Globus pallidus (tissue), 1 donor: ENCODE measurements at regions not wholly inside any gene's neighbourhood (a gene's known extent, or its start where the extent isn't known, plus 50 kb on each side); places are given as distances from the start of the nearest gene placed in this dataset.
"Not testable (repeated sequence)": the region's sequence is repeated elsewhere in the genome, so short reads cannot be mapped to it uniquely, and the experiment has no call there.

Experiments used
- DNase-seq: peaks from one replicate; pipeline ENCODE4 v3.0.0-alpha.2; 2015; ENCODE audit warnings: low spot score

DNA sequence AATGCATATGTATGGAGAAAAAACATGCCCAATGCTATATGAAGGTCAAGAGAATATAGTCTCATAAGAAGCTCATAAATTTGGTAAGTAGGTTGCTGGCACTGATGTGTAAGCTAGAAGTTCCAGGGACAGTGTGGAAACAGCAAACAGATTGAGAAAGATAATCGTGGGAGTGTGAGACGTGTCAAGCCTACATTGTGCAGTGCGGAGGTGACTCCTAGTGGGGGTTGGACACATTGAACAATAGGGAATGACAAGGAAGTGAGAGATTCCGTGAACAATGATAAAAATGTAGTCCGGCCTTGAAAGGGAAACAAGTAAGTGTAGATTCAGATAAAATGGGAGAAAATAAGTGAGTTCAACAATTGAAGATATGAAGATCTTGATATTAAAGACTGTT, 788.4 kb upstream of the PRMT6 start:
- peak; percentile 2 for DNase-seq

DNA sequence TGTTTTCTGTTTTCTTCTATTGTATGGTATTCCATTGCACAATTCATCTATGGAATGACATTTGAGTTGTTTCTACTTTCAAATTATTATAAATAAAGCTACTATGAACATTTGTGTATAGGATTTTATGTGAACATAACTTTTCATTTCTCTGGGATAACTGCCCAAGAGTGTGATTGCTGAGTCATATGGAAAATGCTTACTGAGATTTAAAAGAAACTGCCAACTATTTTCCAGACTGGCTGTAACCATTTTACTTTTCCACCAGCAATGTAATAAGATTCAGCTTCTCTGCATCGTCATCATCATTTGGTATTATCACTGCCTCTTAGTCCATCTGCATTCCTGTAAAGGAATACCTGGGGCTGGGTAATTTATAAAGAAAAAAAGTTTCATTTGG, 779.6 kb upstream of the PRMT6 start:
- no peak for DNase-seq

DNA sequence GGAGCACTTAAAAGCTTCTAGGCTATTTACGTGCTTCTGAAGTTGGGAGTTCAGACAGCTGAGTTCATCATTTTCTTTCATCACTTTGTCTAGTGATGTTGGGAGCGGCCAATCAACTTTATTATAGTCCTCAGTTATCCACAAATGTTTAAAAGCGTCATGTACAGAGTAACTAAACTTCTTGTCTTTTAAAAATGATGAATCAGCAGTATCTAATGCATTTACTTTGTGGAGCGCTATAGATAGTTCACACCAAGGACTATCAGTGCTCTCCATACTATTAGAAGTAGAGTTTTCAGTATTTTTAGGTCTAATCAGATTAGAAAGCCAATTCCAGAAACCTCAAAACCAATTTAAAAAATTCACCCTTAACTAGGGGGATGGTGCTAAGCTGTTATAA, 778.7 kb upstream of the PRMT6 start:
- DNase-seq: no peak

DNA sequence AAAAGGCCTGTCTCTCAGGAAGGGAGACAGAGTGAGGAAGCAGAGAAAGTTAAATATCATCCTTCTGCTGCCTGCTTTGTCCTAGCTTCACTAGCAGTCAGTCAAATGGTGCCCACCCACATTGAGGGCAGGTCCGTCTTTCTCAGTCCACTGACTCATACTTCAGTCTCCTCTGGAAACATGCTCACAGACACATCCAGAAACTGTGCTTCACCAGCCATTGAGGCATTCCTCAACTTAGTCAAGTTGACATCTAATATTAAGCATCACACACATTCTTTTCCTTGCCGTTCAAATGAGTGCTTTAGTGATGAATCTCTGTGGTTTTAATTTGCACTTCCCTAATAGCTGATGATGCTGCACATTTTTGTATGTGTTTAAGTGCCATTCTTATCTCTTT, 777.8 kb upstream of the PRMT6 start:
- no peak for DNase-seq

DNA sequence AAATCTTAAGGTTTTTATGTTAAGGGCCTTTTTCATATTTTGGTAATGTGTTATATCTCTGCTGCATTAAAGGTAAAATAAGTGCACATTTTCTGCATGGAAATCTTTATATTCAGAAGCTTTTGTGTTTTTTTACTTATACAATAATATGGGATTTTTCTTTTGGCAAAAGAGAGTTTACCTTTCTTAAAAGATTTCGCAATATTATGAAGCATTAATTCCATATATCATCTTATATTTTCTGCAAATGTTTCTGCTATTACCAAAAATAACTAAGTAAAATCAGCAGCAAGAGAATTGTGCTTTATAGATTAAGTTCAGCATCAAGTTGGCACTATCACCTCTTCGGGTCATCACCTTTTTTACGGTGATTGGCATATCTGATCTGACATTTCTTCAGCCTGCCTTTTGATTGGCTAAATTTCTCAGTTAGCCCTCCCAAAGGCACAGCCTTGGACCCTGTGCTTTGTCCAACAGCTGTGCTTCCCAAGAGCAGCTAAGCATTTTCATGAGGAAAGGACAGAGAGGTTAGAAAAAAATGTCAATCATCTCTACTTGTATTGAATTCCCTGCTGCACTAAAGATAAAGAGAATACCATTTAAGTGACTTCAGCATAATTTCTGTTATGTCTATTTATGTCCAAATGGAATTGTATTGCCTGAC, 767.1 kb upstream of the PRMT6 start:
- no peak for DNase-seq

DNA sequence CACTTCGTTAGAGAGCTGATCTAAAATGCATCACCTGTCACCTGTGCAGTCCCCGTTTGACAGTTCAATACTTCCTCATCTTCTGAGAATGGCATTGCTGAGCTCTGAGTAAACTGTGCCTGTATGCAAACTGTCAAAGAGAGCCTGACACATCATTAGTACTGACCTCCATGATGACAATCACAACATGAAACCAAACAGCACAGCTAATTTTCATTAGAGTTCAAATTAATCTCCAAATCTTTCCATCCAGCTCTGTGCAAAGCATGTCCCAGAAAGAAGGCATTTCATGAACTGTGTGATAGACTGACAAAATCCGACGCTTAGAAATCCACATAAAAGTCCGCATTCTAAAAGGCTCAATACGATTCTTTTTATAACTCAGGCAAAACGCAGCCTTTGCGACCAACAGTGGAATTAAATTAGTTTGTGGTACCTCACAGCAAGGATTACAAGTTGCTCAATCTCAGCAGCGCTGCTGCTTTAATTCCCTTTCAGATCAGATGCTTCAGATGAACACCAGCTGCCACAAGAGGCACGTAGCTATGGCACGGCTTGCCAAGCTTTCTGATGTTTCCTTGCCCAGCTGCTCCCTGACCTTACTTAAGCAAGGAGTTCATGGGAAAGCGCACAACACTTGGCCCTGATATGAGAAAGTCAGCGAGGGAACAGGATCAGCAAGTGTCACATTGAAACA, 765.5 kb upstream of the PRMT6 start:
- peak; percentile 0 for DNase-seq

DNA sequence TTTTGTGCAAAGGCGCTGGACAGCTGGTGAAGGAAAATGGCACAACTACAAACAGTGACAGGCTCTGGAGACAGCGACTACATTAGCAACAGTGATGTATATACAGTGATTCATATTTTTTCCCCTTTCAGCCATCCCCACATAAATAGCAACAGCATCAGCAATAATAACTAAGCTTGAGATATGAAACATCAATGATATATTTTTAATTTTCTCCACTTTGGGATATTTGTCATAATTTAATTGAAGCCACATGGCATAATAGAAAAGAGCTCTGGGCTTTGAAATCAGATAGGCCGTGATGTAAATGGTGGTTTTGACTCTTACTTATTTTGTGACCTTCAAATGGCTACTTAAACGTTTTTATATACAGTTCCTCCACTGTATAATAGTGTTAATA, 764.3 kb upstream of the PRMT6 start:
- no peak for DNase-seq

DNA sequence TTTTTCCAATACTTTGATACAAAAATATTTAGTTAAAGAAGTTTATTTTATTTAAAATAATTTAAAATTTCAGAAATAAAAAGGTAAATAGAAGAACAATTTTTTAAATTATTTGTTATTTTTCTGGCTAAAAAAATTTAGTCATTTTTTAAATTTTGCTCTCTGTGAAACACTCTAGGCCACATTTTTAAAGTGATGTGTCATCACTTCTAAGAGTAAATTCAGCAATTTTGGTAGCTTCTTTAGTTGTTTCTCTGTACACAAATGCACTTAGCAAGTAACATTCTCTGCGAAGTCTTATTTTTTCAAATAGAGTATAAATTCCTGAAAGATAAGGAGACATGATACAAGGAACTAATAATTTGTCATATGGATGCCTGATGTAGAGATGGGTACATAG, 760.0 kb upstream of the PRMT6 start:
- DNase-seq: no peak

DNA sequence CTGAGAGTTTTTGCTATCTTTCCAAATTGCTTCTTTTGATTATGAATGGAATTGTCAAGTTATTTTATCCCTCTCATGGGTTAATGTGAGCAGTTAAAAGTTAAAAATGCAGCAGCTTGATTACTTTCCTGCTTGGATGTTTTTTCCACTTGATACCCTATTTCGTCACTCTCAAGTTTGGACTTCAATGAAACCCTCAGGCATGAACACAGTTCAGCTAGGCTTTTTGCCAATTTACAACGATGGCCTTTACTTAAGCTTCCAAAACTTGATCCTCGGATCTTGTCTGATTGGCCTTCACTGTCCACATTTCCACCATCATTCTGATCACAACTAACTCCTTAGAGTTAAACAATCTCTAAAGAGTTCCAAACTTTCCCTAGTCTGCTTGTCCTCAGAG, 752.4 kb upstream of the PRMT6 start:
- DNase-seq: no peak

DNA sequence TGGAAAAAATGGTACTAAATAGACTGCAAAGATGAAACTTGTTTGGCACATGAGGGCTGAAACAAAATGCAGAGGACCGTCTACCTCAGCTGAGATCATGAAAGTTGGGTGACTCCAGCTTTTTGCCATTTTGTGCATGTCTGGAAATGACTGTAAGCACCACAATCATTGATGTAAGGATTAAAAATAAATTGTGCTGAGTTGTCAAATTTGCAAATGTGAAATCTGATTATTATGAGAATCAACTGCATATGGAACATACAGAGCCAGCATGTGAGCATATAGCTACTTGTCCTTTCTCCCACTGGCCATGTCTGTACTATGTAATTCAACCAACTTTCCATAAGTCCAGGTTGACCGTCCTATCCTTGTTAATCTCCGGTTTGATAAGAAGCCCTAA, 736.9 kb upstream of the PRMT6 start:
- DNase-seq: no peak

DNA sequence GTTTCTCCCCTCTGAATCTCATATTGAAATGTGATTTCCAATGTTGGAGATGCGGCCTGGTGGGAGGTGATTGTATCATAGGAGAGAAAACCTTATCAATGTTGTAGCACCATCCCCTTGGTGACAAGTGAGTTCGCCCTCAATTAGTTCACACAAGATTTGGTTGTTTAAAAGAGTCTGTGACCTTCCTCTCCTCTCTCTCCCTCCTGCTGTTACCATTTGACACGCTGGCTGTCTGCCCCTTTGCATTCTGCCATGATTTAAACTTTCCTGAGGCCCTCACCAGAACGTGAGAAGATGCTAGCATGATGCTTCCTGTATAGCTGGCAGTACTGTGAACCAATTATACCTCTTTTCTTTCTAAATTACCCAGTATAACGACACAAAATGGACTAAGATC, 730.9 kb upstream of the PRMT6 start:
- DNase-seq: no peak

DNA sequence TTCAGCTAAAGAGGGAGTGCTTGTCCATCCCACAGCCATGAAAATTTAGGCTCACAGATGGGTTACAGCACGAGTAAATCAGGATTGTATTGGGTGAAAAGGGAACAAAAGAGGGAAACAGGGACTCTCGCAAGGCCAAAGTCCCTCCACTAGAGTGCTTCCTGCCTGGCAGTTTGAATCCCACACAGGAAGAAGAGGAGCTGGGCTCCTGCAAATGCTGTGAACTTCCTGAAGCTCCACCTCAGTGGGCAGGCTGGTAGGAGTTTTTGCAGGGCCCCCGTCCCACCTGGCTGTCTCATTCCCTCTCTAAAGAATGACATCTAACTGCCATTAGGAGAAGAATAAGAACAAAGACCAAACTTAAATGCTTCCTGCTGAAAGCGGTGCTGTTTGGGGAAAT, 712.0 kb upstream of the PRMT6 start:
- DNase-seq: no peak

DNA sequence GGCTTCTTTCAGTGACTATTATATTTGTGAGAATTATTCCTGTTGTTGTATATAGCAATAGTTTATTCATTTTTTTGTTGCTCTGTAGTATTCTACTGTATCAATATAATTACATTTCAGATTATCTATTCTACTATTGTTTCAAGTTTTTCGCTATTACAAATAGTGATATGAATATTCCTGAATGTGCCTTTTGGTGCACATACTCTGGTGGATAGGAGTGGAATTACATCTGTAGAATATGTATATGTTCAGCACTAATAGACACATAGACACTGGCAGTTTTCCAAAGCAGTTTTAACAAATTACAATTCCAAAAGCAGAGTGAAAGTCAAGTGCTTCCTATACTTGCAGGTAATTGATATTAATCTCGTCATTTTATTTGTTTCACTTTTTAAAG, 696.2 kb upstream of the PRMT6 start:
- no peak for DNase-seq

DNA sequence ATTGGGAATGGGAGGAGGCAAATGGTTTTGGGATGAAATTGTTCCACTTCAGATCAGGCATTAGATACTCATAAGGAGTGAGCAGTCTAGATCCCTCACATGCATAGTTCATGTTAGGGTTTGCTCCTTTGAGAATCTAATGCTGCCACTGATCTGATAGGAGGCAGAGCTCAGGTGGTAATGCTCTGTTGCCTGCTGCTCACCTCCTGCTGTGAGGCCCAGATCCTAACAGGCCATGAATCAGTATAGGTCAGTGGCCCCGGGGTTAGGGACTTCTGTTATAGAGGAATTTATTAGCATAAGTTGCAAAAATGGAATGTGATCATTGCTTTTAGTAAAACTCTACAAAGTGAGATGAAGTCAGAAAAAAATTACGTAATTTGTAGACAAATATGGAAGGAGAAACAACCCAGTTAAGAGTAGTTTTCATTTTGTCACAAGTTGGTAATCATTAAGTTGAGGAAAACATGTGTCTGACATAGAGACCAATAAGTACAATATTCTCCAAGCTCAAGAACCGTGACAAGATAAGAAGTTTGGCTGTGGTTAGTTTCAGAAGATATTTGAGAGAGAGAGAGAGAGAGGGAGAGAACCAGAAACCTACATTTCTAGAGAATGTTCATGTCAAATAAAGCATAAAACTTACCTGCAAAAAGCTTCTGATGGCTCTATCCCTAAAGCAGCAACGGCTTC, 689.7 kb upstream of the PRMT6 start:
- no peak for DNase-seq

DNA sequence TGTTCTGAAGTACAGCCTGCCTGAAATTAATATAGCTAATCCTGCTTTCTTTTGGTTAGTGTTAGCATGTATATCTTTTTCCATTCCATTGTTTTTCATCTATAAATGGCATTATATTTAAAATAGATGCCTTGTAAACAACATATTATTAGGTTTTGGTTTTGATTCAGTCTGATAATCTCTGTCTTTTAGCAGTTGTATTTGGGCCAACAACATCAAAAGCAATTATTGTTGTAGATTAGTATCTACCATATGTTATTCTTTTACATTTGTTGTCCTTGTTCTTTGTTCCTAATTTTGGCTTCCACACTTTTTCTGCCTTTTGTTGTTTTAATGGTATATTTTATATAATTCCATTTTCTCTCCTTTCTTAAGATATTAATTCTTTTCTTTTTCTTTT, 678.2 kb upstream of the PRMT6 start:
- DNase-seq: no peak

DNA sequence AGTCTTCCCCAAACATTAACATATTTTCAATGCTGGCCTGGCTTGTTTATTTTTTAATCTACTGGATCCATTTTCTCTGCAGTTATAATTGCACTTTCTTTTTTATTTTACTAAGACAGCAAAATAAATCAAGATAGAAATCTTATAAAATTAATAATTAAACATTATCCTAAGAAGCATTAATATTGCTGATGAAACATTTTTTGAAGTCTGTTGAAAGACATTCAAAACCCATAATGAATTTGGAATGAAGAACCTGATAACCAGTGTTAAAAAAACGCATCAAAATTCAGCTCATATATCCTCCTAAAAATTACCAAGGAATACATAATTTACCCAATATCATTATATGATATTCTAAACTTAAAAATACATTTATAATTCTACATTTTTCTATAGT, 675.7 kb upstream of the PRMT6 start:
- no peak for DNase-seq

DNA sequence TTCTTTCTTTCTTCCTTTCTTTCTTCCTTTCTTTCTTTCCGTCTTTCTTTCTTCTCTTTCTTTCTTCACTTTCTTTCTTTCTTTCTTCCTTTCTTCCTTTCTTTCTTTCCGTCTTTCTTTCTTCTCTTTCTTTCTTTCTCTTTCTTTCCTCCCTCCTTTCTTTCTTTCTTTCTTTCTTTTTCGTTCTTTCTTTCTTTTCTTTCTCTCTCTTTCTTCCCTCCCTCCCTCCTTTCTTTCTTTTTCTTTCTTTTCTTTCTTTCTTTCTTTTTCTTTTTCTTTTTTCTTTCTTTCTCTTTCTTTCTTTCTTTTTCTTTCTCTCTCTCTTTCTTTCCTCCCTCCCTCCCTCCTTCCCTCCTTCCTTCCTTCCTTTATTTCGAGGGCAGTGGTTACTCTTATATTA, 667.3 kb upstream of the PRMT6 start:
- DNase-seq: not testable (repeated sequence)

DNA sequence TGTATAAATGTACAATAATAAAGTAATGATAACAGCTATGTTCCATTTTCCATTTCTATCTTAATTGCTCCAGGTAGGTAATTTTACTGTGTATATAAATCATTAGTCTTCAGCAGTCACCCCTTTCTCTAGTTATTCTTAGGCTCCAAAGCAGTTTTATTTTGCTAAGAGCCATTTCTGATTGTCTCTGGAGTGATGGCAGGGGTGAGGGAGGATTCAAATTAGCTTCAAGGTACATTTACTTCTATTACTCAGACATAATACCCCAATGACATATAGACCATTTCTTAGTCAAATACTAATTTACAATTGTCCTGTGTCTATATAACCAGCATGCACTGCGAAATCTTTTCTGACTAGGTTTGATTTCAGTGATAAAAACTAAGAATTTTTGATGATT, 663.4 kb upstream of the PRMT6 start:
- no peak for DNase-seq

DNA sequence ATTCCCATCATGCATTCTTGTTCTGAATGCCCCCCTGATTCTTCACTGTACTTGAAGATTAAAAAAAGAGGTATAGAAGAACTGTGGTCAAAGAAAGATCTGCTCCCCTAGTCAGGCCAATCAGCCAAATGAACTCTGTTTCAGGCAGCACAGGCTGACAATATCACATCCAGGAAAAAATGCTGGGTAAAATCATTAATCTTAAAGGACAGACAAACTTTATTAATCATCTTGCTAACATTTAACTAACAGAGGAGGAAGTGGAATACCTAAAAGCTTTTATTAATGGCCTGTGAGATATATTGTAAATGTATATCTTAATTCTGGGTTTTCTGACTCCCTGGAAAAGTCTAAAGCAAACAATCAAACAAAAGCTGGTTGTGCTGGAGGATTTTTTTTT, 660.5 kb upstream of the PRMT6 start:
- DNase-seq: no peak

DNA sequence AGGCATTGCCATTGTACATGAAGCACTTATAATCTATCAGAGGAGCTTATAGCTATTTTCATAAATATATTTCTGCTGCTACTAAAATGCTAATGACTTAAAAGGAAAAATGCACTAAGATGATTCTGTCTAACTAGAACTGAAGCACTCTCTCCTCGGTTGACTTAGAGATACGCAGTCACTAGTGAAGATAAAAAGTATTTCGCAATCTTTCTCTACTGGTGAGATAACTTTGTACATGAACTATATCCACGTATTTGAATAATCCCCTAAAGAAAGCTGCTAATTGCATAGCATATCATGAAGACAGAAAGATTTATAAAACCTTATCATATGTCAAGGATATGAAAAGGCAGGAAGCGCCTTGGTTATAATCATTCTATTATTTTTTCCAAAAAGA, 658.1 kb upstream of the PRMT6 start:
- DNase-seq: no peak

DNA sequence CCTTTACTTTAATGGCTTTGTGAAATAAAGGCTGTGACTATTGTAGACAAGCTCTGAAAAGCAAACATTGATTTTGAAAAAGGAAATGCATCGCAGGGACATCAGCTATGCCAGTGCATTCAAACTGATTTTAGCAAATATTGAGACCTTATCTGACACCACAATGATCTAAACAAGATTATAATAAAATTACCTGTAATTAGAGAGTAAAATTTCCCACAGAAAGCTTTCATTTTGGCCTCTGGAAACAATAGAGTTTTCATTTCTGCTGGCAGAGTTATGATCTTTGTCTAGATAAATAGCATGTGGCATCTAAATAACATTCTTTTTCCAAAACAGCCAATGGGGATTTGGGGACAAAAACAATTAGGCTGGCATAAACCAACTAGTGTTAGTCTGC, 650.4 kb upstream of the PRMT6 start:
- DNase-seq: no peak

DNA sequence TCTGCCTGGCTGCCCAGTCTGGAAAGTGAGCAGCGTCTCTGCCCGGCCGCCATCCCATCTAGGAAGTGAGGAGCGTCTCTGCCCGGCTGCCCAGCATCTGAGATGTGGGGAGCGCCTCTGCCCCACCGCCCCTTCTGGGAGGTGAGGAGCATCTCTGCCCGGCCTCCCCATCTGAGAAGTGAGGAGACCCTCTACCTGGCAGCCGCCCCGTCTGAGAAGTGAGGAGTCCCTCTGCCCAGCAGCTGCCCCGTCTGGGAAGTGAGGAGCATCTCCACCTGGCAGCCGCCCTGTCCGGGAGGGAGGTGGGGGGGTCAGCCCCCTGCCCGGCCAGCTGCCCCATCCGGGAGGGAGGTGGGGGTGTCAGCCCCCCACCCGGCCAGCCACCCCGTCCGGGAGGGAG, 644.2 kb upstream of the PRMT6 start:
- not testable (repeated sequence) for DNase-seq

DNA sequence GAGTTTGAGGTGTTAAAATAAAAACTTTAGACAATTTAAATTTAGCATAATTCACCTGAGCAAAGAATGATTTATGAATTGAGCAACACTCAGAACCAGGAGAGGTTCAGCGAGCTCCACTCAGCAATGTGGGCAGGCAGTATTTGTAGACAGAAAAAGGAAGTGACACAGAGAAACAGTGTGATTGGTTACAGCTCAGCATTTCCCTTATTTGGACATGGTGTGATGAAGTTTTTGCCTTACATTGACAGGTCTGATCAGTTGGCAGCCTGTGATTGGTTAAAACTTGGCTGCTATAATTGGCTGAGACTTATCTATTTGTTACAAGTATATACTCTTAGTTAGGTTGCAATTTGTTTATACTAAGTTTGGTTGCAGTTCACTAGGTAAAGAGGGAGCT, 621.2 kb upstream of the PRMT6 start:
- no peak for DNase-seq

DNA sequence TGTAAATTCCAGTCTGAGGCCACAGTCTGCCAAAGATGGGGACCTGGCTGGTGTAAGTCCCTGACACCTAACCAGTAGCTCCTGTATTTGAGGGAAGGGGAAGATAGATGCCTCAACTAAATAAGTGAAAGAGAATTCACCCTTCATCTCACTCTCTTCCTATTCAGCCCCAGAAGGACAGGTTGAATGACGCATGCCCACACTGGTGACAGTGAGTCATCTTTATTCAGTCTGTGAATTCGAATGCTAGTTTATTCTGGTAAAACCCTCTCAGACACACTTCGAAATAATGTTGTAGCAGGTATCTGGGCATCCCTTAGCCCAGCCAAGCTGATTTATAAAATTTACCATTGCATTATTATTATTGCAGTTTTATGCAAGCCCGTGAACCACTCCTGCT, 617.0 kb upstream of the PRMT6 start:
- DNase-seq: no peak
